NCI-H446 treated with DMSO at 0.1 percent for 48 hours (cell line): ENCODE measurements at regions not wholly inside any gene's neighbourhood (a gene's known extent, or its start where the extent isn't known, plus 50 kb on each side); places are given as distances from the start of the nearest gene placed in this dataset.

Experiments used
- DNase-seq: peaks from one replicate; lab custom pipeline; 2025; lab: John Stamatoyannopoulos, UW

GRCh38 chr6:1122083-1122482, 189.8 kb upstream of the FOXQ1 start:
- no peak for DNase-seq

GRCh38 chr6:1118287-1118647, 193.6 kb upstream of the FOXQ1 start:
- DNase-seq = no peak

- no peak for DNase-seq
Measured at GRCh38 chr6:1117530-1118286, 194.2 kb upstream of the FOXQ1 start.

GRCh38 chr6:1116149-1116548, 195.7 kb upstream of the FOXQ1 start:
- no peak for DNase-seq

GRCh38 chr6:1113916-1114540, 197.9 kb upstream of the FOXQ1 start:
- DNase-seq = no peak

GRCh38 chr6:1111361-1111760, 200.5 kb upstream of the FOXQ1 start:
- no peak for DNase-seq

- DNase-seq = no peak
Measured at GRCh38 chr6:1110941-1111349, 201.0 kb upstream of the FOXQ1 start.

GRCh38 chr6:1110164-1110563, 201.7 kb upstream of the FOXQ1 start:
- DNase-seq = no peak

GRCh38 chr6:1109134-1109533, 202.8 kb upstream of the FOXQ1 start:
- no peak for DNase-seq

GRCh38 chr6:1108198-1108597, 203.7 kb upstream of the FOXQ1 start:
- no peak for DNase-seq

GRCh38 chr6:1107578-1107977, 204.3 kb upstream of the FOXQ1 start:
- no peak for DNase-seq

GRCh38 chr6:1105833-1106400, 206.0 kb upstream of the FOXQ1 start:
- no peak for DNase-seq

GRCh38 chr6:1104988-1105670, 206.8 kb upstream of the FOXQ1 start:
- DNase-seq = no peak

GRCh38 chr6:1103945-1104623, 207.8 kb upstream of the FOXQ1 start:
- DNase-seq = no peak

- DNase-seq = no peak
Measured at GRCh38 chr6:1103021-1103420, 208.9 kb upstream of the FOXQ1 start.

- DNase-seq = no peak
Measured at GRCh38 chr6:1100269-1100668, 211.6 kb upstream of the FOXQ1 start.

- no peak for DNase-seq
Measured at GRCh38 chr6:1099264-1099663, 212.6 kb upstream of the FOXQ1 start.

GRCh38 chr6:1096967-1097765, 214.7 kb upstream of the FOXQ1 start:
- DNase-seq = no peak

GRCh38 chr6:1094306-1094705, 217.6 kb upstream of the FOXQ1 start:
- DNase-seq = no peak

GRCh38 chr6:1091900-1092299, 220.0 kb upstream of the FOXQ1 start:
- DNase-seq = no peak

GRCh38 chr6:1089859-1090258, 222.0 kb upstream of the FOXQ1 start:
- DNase-seq = no peak
